ENCODE measurements at regions not wholly inside any gene's neighbourhood (a gene's known extent, or its start where the extent isn't known, plus 50 kb on each side); places are given as distances from the start of the nearest gene placed in this dataset.

- Histone ChIP-seq H2AFZ (ENCODE audit: low read length) (no peak overlapping the region), H3K4me1 (ENCODE audit: insufficient read depth, low read length) (no peaks in the 10 kb centered on the region), H3K9ac (ENCODE audit: low read length) (no peak overlapping the region), H4K20me1 (ENCODE audit: low read length) (no peaks in the 10 kb centered on the region), H3K27me3 (ENCODE audit: low read length) (no peaks in the 10 kb centered on the region), H3K79me2 (ENCODE audit: low read length) (no peaks in the 10 kb centered on the region), H3F3A (ENCODE audit: low read length, unreplicated experiment) (no peaks in the 10 kb centered on the region), H3K9me3 (ENCODE audit: low read length) (no peaks in the 10 kb centered on the region), H3K4me2 (ENCODE audit: low read length) (no peak overlapping the region), H3K9me2 (replicated peaks; ENCODE audit: low read length) (no peaks in the 10 kb centered on the region), H3K4me3 (ENCODE audit: low read length) (no peak overlapping the region), H3K36me3 (ENCODE audit: low read depth, low read length) (no peaks in the 10 kb centered on the region), H3K27ac (ENCODE audit: low read length) (no peak overlapping the region)
- DNase-seq (no peak), ATAC-seq (no peak)
- CTCF ChIA-PET, result no interaction called here
- TF ChIP-seq EZH2phosphoT487 (IDR thresholded peaks at IDR 0.05; ENCODE audit: borderline replicate concordance, low read length), result no peak
- no peak for TF ChIP-seq EZH2 (IDR thresholded peaks at IDR 0.05; ENCODE audit: low read length, unreplicated experiment)
- no peak for TF ChIP-seq CTCF (conservative IDR thresholded peaks at IDR 0.05; ENCODE audit: low read depth, low read length)
- POLR2A ChIA-PET (ENCODE audit: unreplicated experiment), result no interaction called here
- intact Hi-C loops (cut with micrococcal nuclease), result no loop called here
- no TSS peak for BruUV-seq (replicated peaks)
Measured at GRCh38 chr6:74567281-74567922, 638.5 kb downstream of the COL12A1 start.

- H3K27me3 ChIP-seq (ENCODE audit: low read length), result no peaks in the 10 kb centered on the region
- no peak overlapping the region for H3K4me2 ChIP-seq (ENCODE audit: low read length)
- no peaks in the 10 kb centered on the region for H3K4me1 ChIP-seq (ENCODE audit: insufficient read depth, low read length)
- no peak overlapping the region for H3K9ac ChIP-seq (ENCODE audit: low read length)
- DNase-seq (no peak), ATAC-seq (no peak)
- H3K9me3 ChIP-seq (ENCODE audit: low read length), result no peaks in the 10 kb centered on the region
- ChIA-PET CTCF (no interaction called here), POLR2A (ENCODE audit: unreplicated experiment) (no interaction called here)
- H3K79me2 ChIP-seq (ENCODE audit: low read length), result no peaks in the 10 kb centered on the region
- H3K27ac ChIP-seq (ENCODE audit: low read length), result no peak overlapping the region
- no peak for TF ChIP-seq EZH2phosphoT487 (IDR thresholded peaks at IDR 0.05; ENCODE audit: borderline replicate concordance, low read length)
- no peak for TF ChIP-seq CTCF (conservative IDR thresholded peaks at IDR 0.05; ENCODE audit: low read depth, low read length)
- no peak for TF ChIP-seq EZH2 (IDR thresholded peaks at IDR 0.05; ENCODE audit: low read length, unreplicated experiment)
- H3K4me3 ChIP-seq (ENCODE audit: low read length), result no peak overlapping the region
- no peaks in the 10 kb centered on the region for H3K9me2 ChIP-seq (replicated peaks; ENCODE audit: low read length)
- no peaks in the 10 kb centered on the region for H3F3A ChIP-seq (ENCODE audit: low read length, unreplicated experiment)
- BruUV-seq (replicated peaks), result no TSS peak
- H4K20me1 ChIP-seq (ENCODE audit: low read length), result no peaks in the 10 kb centered on the region
- intact Hi-C loops (cut with micrococcal nuclease), result no loop called here
- H3K36me3 ChIP-seq (ENCODE audit: low read depth, low read length), result no peaks in the 10 kb centered on the region
- no peak overlapping the region for H2AFZ ChIP-seq (ENCODE audit: low read length)
Measured at GRCh38 chr6:74557236-74557635, 648.6 kb downstream of the COL12A1 start.

- no peak for TF ChIP-seq CTCF (conservative IDR thresholded peaks at IDR 0.05; ENCODE audit: low read depth, low read length)
- TF ChIP-seq EZH2phosphoT487 (IDR thresholded peaks at IDR 0.05; ENCODE audit: borderline replicate concordance, low read length), result no peak
- TF ChIP-seq EZH2 (IDR thresholded peaks at IDR 0.05; ENCODE audit: low read length, unreplicated experiment), result no peak
- Histone ChIP-seq H3K79me2 (ENCODE audit: low read length) (no peaks in the 10 kb centered on the region), H2AFZ (ENCODE audit: low read length) (no peak overlapping the region), H3F3A (ENCODE audit: low read length, unreplicated experiment) (no peaks in the 10 kb centered on the region), H4K20me1 (ENCODE audit: low read length) (no peaks in the 10 kb centered on the region), H3K27ac (ENCODE audit: low read length) (no peak overlapping the region), H3K4me3 (ENCODE audit: low read length) (no peak overlapping the region), H3K9me2 (replicated peaks; ENCODE audit: low read length) (no peaks in the 10 kb centered on the region), H3K4me2 (ENCODE audit: low read length) (no peak overlapping the region), H3K9me3 (ENCODE audit: low read length) (no peaks in the 10 kb centered on the region), H3K27me3 (ENCODE audit: low read length) (no peaks in the 10 kb centered on the region), H3K9ac (ENCODE audit: low read length) (no peak overlapping the region), H3K4me1 (ENCODE audit: insufficient read depth, low read length) (no peaks in the 10 kb centered on the region), H3K36me3 (ENCODE audit: low read depth, low read length) (no peaks in the 10 kb centered on the region)
- no peak for ATAC-seq
- ChIA-PET POLR2A (ENCODE audit: unreplicated experiment) (no interaction called here), CTCF (no interaction called here)
- no TSS peak for BruUV-seq (replicated peaks)
- intact Hi-C loops (cut with micrococcal nuclease), result no loop called here
- no peak for DNase-seq
Measured at GRCh38 chr6:74554041-74554440, 651.8 kb downstream of the COL12A1 start.
